ENCODE measurements at regions not wholly inside any gene's neighbourhood (a gene's known extent, or its start where the extent isn't known, plus 50 kb on each side); places are given as distances from the start of the nearest gene placed in this dataset.

DNA sequence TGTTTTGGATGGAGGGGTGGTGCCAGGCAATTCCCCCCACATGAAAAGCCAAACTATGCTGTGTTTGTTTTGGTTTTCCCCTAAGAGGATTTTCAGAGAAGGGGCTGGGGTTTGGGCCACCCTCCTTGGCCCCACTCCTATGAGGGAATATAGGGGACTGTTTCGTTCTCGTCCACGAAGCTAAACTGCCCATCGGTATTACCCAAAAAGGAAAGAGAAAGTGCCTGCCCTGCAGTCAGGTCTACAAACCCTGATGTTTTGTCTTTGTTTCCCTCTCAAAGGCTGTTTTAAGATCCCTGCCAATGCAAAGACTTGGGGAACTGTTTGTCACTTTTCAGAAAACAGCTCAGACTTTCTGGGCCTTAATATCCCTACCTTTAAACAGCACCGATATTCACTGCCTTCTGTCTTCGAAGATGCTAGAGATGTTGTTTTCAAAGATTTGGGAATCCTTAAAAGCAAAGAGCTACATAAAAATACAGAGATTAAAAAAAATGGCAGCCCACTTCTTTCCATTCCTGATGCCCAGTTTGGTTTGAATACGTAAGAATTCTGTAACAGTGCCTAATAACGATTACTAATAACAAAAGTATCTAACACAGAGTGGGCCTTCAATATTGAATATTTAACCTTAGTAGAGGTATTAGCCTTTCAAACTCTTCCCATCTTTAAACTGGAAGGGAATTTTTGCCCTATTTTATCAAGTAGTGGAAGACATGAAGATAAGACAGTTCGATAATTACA lies 518.4 kb downstream of the MED13L start:
- H3K9me3 ChIP-seq (ENCODE audit: control insufficient read depth in 2 of 2, insufficient read depth in 1 of 2, low read depth in 1 of 2, low read length in 1 of 2), result no peaks in the 10 kb centered on the region
- H3K27me3 ChIP-seq (ENCODE audit: control insufficient read depth in 1 of 2, insufficient read depth in 2 of 2, low read length in 2 of 2), result peaks cover 3 to 4% of the 10 kb centered on the region in 2 donors
- H3K36me3 ChIP-seq (ENCODE audit: control insufficient read depth in 2 of 2, insufficient read depth in 2 of 2, low read length in 1 of 2), result no peaks in the 10 kb centered on the region
- no peak overlapping the region for H3K4me3 ChIP-seq (ENCODE audit: low read depth in 1 of 2, low read length in 2 of 2)
- H3K27ac ChIP-seq (ENCODE audit: low read depth in 2 of 2, low read length in 1 of 2), result no peak overlapping the region
- WGBS, 2 donors, result 79 to 90% methylated on average over 9 of the region's 9 CpGs
- H3K4me1 ChIP-seq (ENCODE audit: control insufficient read depth in 2 of 2, insufficient read depth in 2 of 2, low read length in 1 of 2), result no peaks in the 10 kb centered on the region

DNA sequence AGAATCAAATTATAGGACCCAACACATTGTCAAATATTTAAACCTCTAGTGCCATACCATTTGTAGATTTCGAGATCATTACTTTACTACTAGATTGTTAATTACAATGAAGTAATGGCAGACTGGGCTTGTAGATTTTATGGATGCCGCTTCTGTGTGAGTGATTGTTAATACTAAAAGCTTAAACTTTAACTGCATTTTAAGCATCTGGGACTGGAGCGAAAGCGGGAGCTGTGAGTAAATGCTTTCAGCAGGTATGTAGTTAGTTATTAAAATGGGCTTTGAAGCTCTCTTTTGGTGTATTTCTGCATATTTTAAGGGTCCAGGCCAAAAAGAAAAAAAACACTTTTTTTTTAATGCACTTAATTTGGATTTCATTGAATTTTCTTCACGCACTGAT lies 519.3 kb downstream of the MED13L start:
- Histone ChIP-seq H3K27me3 (ENCODE audit: control insufficient read depth in 1 of 2, insufficient read depth in 2 of 2, low read length in 2 of 2) (peaks cover 3 to 4% of the 10 kb centered on the region in 2 donors), H3K4me1 (ENCODE audit: control insufficient read depth in 2 of 2, insufficient read depth in 2 of 2, low read length in 1 of 2) (no peaks in the 10 kb centered on the region), H3K4me3 (ENCODE audit: low read depth in 1 of 2, low read length in 2 of 2) (no peak overlapping the region), H3K27ac (ENCODE audit: low read depth in 2 of 2, low read length in 1 of 2) (no peak overlapping the region), H3K36me3 (ENCODE audit: control insufficient read depth in 2 of 2, insufficient read depth in 2 of 2, low read length in 1 of 2) (no peaks in the 10 kb centered on the region), H3K9me3 (ENCODE audit: control insufficient read depth in 2 of 2, insufficient read depth in 1 of 2, low read depth in 1 of 2, low read length in 1 of 2) (no peaks in the 10 kb centered on the region)
- WGBS, 2 donors, result 78 to 91% methylated on average over 5 of the region's 5 CpGs

DNA sequence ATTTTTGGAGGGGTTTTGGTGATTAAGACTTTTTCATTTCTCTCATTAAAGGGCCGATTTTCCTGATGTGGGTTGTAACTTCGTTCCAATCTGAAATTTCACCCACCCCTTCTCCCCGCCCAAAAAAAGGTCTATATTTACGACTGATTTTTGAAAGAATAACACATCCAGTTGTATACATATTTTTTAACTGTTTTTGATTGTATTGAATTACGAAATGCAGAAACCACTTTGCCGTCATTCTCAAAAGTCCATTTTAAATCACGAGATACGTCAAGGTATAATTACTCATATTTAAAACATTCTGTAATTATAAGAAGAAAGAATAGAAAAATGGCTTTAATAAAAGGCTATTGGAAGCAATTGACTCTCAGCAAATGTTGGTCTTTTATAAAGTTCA lies 520.7 kb downstream of the MED13L start:
- H3K4me1 ChIP-seq (ENCODE audit: control insufficient read depth in 2 of 2, insufficient read depth in 2 of 2, low read length in 1 of 2), result no peaks in the 10 kb centered on the region
- 85 to 89% methylated on average over 8 of the region's 8 CpGs for WGBS, 2 donors
- no peak overlapping the region for H3K4me3 ChIP-seq (ENCODE audit: low read depth in 1 of 2, low read length in 2 of 2)
- no peaks in the 10 kb centered on the region for H3K36me3 ChIP-seq (ENCODE audit: control insufficient read depth in 2 of 2, insufficient read depth in 2 of 2, low read length in 1 of 2)
- H3K27me3 ChIP-seq (ENCODE audit: control insufficient read depth in 1 of 2, insufficient read depth in 2 of 2, low read length in 2 of 2), result peaks cover 3 to 4% of the 10 kb centered on the region in 2 donors
- no peaks in the 10 kb centered on the region for H3K9me3 ChIP-seq (ENCODE audit: control insufficient read depth in 2 of 2, insufficient read depth in 1 of 2, low read depth in 1 of 2, low read length in 1 of 2)
- H3K27ac ChIP-seq (ENCODE audit: low read depth in 2 of 2, low read length in 1 of 2), result no peak overlapping the region

DNA sequence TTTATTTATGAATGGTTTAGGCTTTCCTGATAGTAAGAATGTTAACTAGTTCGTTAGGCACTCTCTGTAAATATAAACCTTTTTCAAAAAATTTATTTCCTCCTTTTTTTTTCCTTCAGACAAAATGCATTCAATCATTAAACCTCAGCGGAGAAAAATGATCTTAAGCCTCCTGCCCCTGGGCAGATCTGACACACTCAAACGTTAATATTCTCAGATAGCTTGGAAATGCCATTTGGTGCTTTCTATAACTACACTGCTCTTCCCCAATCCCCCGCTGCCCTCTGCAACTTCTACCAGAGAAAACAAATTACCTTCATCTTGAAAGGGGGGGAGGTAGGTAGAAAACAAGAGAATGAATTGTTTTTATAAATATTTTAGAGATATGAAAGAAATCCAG lies 521.2 kb downstream of the MED13L start:
- no peak overlapping the region for H3K4me3 ChIP-seq (ENCODE audit: low read depth in 1 of 2, low read length in 2 of 2)
- H3K36me3 ChIP-seq (ENCODE audit: control insufficient read depth in 2 of 2, insufficient read depth in 2 of 2, low read length in 1 of 2), result no peaks in the 10 kb centered on the region
- 50 to 58% methylated on average over 4 of the region's 4 CpGs for WGBS, 2 donors
- H3K4me1 ChIP-seq (ENCODE audit: control insufficient read depth in 2 of 2, insufficient read depth in 2 of 2, low read length in 1 of 2), result no peaks in the 10 kb centered on the region
- H3K27ac ChIP-seq (ENCODE audit: low read depth in 2 of 2, low read length in 1 of 2), result no peak overlapping the region
- peaks cover 3 to 4% of the 10 kb centered on the region in 2 donors for H3K27me3 ChIP-seq (ENCODE audit: control insufficient read depth in 1 of 2, insufficient read depth in 2 of 2, low read length in 2 of 2)
- no peaks in the 10 kb centered on the region for H3K9me3 ChIP-seq (ENCODE audit: control insufficient read depth in 2 of 2, insufficient read depth in 1 of 2, low read depth in 1 of 2, low read length in 1 of 2)

DNA sequence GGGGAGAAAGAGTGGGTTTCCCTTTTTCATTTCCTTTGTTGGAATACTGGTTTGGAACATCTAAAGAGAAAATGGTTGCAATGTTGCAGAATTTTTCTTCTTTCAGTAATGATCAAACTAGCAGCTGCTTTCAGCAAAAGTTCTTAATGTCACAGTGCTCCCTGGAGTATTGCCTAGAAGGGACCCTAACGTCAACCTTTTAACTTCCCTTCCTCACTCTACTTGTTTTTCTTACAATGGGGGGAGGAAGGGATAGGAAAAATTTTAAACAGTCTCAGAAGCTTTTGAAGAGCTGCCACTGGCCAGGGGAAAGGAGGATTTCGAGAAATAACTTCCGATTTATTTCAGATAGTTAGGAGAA lies 521.8 kb downstream of the MED13L start:
- Histone ChIP-seq H3K27ac (ENCODE audit: low read depth in 2 of 2, low read length in 1 of 2) (no peak overlapping the region), H3K4me1 (ENCODE audit: control insufficient read depth in 2 of 2, insufficient read depth in 2 of 2, low read length in 1 of 2) (no peaks in the 10 kb centered on the region), H3K27me3 (ENCODE audit: control insufficient read depth in 1 of 2, insufficient read depth in 2 of 2, low read length in 2 of 2) (peaks cover 3 to 4% of the 10 kb centered on the region in 2 donors), H3K9me3 (ENCODE audit: control insufficient read depth in 2 of 2, insufficient read depth in 1 of 2, low read depth in 1 of 2, low read length in 1 of 2) (no peaks in the 10 kb centered on the region), H3K4me3 (ENCODE audit: low read depth in 1 of 2, low read length in 2 of 2) (no peak overlapping the region), H3K36me3 (ENCODE audit: control insufficient read depth in 2 of 2, insufficient read depth in 2 of 2, low read length in 1 of 2) (no peaks in the 10 kb centered on the region)
- 23 to 51% methylated on average over 3 of the region's 3 CpGs for WGBS, 2 donors

DNA sequence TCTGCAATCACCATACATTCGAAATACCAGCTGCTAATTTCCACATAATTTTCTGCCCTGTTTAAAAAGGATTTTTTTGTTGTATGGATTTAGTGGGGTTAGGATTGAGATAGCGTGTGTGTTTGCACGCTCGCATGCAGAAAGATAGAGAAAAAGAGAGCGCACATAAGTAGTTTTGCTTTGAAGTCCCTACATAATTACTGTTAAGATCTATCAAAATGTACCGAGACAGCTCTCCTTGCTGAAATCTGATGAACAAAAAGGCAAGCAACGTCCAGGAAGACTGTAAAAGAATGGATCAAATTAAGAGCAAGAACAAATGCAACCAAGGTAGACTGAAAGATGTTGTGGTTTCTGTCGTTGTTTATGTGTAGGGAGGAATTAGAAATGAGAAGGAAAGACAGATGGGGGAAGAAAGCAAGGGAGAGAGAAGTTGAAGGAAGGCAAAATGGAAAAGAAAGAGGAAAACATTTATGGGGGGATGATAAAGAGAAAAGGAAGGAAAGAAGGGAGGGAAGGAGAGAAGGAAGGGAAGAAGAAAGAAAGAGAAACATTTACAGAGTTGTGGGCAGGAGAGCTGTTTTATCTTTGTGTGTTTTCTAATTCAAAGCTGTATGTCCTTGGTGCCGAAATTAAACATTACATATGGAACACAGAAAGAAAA lies 522.3 kb downstream of the MED13L start:
- H3K9me3 ChIP-seq (ENCODE audit: control insufficient read depth in 2 of 2, insufficient read depth in 1 of 2, low read depth in 1 of 2, low read length in 1 of 2), result no peaks in the 10 kb centered on the region
- WGBS, 2 donors, result 55 to 77% methylated on average over 9 of the region's 9 CpGs
- H3K4me1 ChIP-seq (ENCODE audit: control insufficient read depth in 2 of 2, insufficient read depth in 2 of 2, low read length in 1 of 2), result no peaks in the 10 kb centered on the region
- H3K36me3 ChIP-seq (ENCODE audit: control insufficient read depth in 2 of 2, insufficient read depth in 2 of 2, low read length in 1 of 2), result no peaks in the 10 kb centered on the region
- peaks cover 2 to 3% of the 10 kb centered on the region in 2 donors for H3K27me3 ChIP-seq (ENCODE audit: control insufficient read depth in 1 of 2, insufficient read depth in 2 of 2, low read length in 2 of 2)
- no peak overlapping the region for H3K4me3 ChIP-seq (ENCODE audit: low read depth in 1 of 2, low read length in 2 of 2)
- no peak overlapping the region for H3K27ac ChIP-seq (ENCODE audit: low read depth in 2 of 2, low read length in 1 of 2)

DNA sequence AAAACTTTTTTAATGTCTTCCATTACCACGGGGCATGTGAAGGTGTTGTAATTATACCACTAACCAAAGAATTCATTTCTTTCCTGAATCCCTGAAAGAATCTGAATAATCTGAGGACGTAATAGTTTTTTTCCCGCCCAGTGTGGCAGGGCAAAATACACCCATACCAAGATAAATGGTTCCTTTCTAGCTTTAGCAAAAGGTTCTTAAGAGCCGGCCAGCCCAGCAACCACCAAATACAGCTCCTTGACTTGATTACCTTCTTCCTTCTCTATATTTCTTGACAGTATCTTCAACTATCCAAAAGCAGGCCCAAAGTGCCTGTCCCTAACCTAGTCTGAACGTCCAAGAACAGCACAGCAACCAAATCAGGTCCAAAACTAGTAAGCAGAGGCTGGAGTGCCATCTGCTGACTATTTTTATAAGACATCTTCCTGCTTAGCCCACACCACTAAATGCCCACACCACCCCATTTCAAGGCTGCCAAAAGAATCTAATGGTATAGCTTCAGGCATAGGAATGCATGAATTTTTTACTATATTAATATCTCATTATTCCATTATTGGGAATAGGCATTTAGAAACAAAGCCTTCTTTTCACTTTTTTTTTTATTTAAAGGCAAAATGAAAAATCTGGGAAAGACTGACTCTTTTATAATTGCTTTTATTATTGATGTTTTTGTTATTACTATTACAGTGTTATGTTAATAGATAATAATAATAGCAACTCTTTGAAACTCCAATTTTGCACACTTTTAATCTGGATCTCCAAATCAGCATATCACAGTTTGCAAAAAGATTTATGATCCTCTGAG lies 524.4 kb downstream of the MED13L start:
- Histone ChIP-seq H3K4me1 (ENCODE audit: control insufficient read depth in 2 of 2, insufficient read depth in 2 of 2, low read length in 1 of 2) (no peaks in the 10 kb centered on the region), H3K36me3 (ENCODE audit: control insufficient read depth in 2 of 2, insufficient read depth in 2 of 2, low read length in 1 of 2) (no peaks in the 10 kb centered on the region), H3K9me3 (ENCODE audit: control insufficient read depth in 2 of 2, insufficient read depth in 1 of 2, low read depth in 1 of 2, low read length in 1 of 2) (no peaks in the 10 kb centered on the region), H3K4me3 (ENCODE audit: low read depth in 1 of 2, low read length in 2 of 2) (no peak overlapping the region), H3K27ac (ENCODE audit: low read depth in 2 of 2, low read length in 1 of 2) (no peak overlapping the region), H3K27me3 (ENCODE audit: control insufficient read depth in 1 of 2, insufficient read depth in 2 of 2, low read length in 2 of 2) (peaks cover 0 to 2% of the 10 kb centered on the region in 2 donors)
- WGBS, 2 donors, result 64 to 66% methylated on average over 5 of the region's 5 CpGs

DNA sequence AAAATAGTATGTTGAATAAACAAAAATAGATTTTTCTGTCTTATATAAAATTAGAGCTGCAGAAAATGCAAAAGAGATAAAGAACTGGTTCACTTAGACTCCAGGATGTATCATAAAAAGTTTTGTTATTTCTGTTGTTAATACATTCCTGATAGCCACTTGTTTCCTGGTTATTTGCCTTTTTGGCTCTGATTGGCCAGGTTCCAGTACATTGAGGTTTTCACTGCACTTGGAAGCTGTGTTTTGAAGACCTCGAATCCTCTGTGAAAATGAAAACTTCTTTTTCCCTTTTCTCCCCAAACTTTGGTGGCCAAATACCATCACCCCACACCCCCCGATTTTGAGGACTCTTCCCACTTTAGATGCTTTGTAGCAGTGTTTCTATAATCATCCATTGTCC lies 525.3 kb downstream of the MED13L start:
- H3K27ac ChIP-seq (ENCODE audit: low read depth in 2 of 2, low read length in 1 of 2), result no peak overlapping the region
- no peak overlapping the region for H3K4me3 ChIP-seq (ENCODE audit: low read depth in 1 of 2, low read length in 2 of 2)
- no peaks in the 10 kb centered on the region for H3K9me3 ChIP-seq (ENCODE audit: control insufficient read depth in 2 of 2, insufficient read depth in 1 of 2, low read depth in 1 of 2, low read length in 1 of 2)
- 57 to 60% methylated on average over 2 of the region's 2 CpGs for WGBS, 2 donors
- H3K36me3 ChIP-seq (ENCODE audit: control insufficient read depth in 2 of 2, insufficient read depth in 2 of 2, low read length in 1 of 2), result no peaks in the 10 kb centered on the region
- H3K4me1 ChIP-seq (ENCODE audit: control insufficient read depth in 2 of 2, insufficient read depth in 2 of 2, low read length in 1 of 2), result no peaks in the 10 kb centered on the region
- peaks cover 0 to 2% of the 10 kb centered on the region in 2 donors for H3K27me3 ChIP-seq (ENCODE audit: control insufficient read depth in 1 of 2, insufficient read depth in 2 of 2, low read length in 2 of 2)

DNA sequence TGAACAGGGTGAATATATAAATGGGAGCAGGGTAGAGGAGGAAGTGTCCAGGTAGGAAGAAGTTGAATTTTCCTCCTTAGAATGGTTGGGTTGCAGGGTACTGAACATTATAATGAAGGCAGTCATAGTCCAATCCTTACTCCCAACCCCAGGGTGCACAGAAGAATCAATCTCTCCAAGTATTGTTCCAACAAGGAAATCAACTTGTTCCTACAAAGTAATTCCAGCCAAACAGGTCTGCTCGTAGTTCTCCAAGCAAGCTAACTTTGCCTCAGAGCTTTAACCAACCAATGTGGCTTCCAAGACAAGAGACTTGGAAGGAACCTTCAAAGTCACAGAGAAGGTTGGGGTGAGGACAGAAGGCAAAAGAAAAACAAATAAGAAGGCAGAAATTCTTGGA lies 527.2 kb downstream of the MED13L start:
- H3K27me3 ChIP-seq (ENCODE audit: control insufficient read depth in 1 of 2, insufficient read depth in 2 of 2, low read length in 2 of 2), result no peaks in the 10 kb centered on the region
- WGBS, 2 donors, result 42 to 48% methylated on average over 1 of the region's 1 CpG
- no peaks in the 10 kb centered on the region for H3K9me3 ChIP-seq (ENCODE audit: control insufficient read depth in 2 of 2, insufficient read depth in 1 of 2, low read depth in 1 of 2, low read length in 1 of 2)
- H3K4me3 ChIP-seq (ENCODE audit: low read depth in 1 of 2, low read length in 2 of 2), result no peak overlapping the region
- H3K27ac ChIP-seq (ENCODE audit: low read depth in 2 of 2, low read length in 1 of 2), result no peak overlapping the region
- no peaks in the 10 kb centered on the region for H3K4me1 ChIP-seq (ENCODE audit: control insufficient read depth in 2 of 2, insufficient read depth in 2 of 2, low read length in 1 of 2)
- no peaks in the 10 kb centered on the region for H3K36me3 ChIP-seq (ENCODE audit: control insufficient read depth in 2 of 2, insufficient read depth in 2 of 2, low read length in 1 of 2)
